ENCODE measurements at regions not wholly inside any gene's neighbourhood (a gene's known extent, or its start where the extent isn't known, plus 50 kb on each side); places are given as distances from the start of the nearest gene placed in this dataset.

- TF ChIP-seq POLR2A (IDR thresholded peaks at IDR 0.05; ENCODE audit: borderline replicate concordance, extremely low read depth, insufficient read depth, insufficient read length), result no peak
- no peak for TF ChIP-seq POLR2AphosphoS5 (IDR thresholded peaks at IDR 0.05; ENCODE audit: low read depth, low read length)
- TF ChIP-seq, protein P1, sequence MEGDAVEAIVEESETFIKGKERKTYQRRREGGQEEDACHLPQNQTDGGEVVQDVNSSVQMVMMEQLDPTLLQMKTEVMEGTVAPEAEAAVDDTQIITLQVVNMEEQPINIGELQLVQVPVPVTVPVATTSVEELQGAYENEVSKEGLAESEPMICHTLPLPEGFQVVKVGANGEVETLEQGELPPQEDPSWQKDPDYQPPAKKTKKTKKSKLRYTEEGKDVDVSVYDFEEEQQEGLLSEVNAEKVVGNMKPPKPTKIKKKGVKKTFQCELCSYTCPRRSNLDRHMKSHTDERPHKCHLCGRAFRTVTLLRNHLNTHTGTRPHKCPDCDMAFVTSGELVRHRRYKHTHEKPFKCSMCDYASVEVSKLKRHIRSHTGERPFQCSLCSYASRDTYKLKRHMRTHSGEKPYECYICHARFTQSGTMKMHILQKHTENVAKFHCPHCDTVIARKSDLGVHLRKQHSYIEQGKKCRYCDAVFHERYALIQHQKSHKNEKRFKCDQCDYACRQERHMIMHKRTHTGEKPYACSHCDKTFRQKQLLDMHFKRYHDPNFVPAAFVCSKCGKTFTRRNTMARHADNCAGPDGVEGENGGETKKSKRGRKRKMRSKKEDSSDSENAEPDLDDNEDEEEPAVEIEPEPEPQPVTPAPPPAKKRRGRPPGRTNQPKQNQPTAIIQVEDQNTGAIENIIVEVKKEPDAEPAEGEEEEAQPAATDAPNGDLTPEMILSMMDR (IDR thresholded peaks at IDR 0.05 in 2 of 3, conservative IDR thresholded peaks at IDR 0.05 in 1 of 3; ENCODE audit: borderline replicate concordance in 1 of 3, insufficient read depth in 1 of 3, low read depth in 2 of 3, low read length in 2 of 3), result no peak
- TF ChIP-seq SRF (IDR thresholded peaks at IDR 0.05; ENCODE audit: low read depth), result no peak
- TF ChIP-seq SP1 (IDR thresholded peaks at IDR 0.05; ENCODE audit: low read depth), result no peak
- TF ChIP-seq MAX (IDR thresholded peaks at IDR 0.05), result no peak
- no peak for TF ChIP-seq EZH2 (IDR thresholded peaks at IDR 0.05)
- TF ChIP-seq, protein P2, sequence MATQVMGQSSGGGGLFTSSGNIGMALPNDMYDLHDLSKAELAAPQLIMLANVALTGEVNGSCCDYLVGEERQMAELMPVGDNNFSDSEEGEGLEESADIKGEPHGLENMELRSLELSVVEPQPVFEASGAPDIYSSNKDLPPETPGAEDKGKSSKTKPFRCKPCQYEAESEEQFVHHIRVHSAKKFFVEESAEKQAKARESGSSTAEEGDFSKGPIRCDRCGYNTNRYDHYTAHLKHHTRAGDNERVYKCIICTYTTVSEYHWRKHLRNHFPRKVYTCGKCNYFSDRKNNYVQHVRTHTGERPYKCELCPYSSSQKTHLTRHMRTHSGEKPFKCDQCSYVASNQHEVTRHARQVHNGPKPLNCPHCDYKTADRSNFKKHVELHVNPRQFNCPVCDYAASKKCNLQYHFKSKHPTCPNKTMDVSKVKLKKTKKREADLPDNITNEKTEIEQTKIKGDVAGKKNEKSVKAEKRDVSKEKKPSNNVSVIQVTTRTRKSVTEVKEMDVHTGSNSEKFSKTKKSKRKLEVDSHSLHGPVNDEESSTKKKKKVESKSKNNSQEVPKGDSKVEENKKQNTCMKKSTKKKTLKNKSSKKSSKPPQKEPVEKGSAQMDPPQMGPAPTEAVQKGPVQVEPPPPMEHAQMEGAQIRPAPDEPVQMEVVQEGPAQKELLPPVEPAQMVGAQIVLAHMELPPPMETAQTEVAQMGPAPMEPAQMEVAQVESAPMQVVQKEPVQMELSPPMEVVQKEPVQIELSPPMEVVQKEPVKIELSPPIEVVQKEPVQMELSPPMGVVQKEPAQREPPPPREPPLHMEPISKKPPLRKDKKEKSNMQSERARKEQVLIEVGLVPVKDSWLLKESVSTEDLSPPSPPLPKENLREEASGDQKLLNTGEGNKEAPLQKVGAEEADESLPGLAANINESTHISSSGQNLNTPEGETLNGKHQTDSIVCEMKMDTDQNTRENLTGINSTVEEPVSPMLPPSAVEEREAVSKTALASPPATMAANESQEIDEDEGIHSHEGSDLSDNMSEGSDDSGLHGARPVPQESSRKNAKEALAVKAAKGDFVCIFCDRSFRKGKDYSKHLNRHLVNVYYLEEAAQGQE (IDR thresholded peaks at IDR 0.05; ENCODE audit: low read depth), result no peak
- TF ChIP-seq, protein P3, sequence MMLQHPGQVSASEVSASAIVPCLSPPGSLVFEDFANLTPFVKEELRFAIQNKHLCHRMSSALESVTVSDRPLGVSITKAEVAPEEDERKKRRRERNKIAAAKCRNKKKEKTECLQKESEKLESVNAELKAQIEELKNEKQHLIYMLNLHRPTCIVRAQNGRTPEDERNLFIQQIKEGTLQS (IDR thresholded peaks at IDR 0.05), result no peak
- TF ChIP-seq EGR1 (IDR thresholded peaks at IDR 0.05; ENCODE audit: low read depth), result no peak
- no peak for TF ChIP-seq TCF7L2 (IDR thresholded peaks at IDR 0.05; ENCODE audit: borderline replicate concordance, extremely low read depth, insufficient read depth, insufficient read length)
These were observed 661.9 kb upstream of the ID2 start for GRCh38 chr2:8019934-8020333.
